Stomach (tissue), 4 donors: ENCODE measurements at regions not wholly inside any gene's neighbourhood (a gene's known extent, or its start where the extent isn't known, plus 50 kb on each side); places are given as distances from the start of the nearest gene placed in this dataset.
"Not testable (repeated sequence)": the region's sequence is repeated elsewhere in the genome, so short reads cannot be mapped to it uniquely, and the experiment has no call there.

Source experiments
- EP300 ChIP-seq: sonication (generic); formaldehyde crosslinking; IDR thresholded peaks from one replicate; pipeline ENCODE4 v1.6.1; 2017; ENCODE audit warnings: antibody characterized with exemption
- POLR2A ChIP-seq, 4 donors: fragments of 450-650 bp; IDR thresholded peaks; one replicate each; pipeline ENCODE4 v1.6.1; 2016; ENCODE audit warnings: antibody characterized with exemption in 4 of 4, control low read depth in 2 of 4, mild to moderate bottlenecking in 1 of 4, moderate library complexity in 1 of 4
- POLR2AphosphoS5 ChIP-seq, 3 donors: sonication (generic); formaldehyde crosslinking; IDR thresholded peaks; one replicate each; pipeline ENCODE4 v1.6.1; 2016; ENCODE audit warnings: antibody characterized with exemption in 3 of 3
- TF ChIP-seq, protein P1 (sequence below), 7 experiments: fragments of 450-650 bp in 4 of 7; fragments of 200-600 bp in 3 of 7; sonication (generic) in 3 of 7; IDR thresholded peaks; one replicate each; pipeline ENCODE4 v1.5.1; 2016 to 2019; ENCODE audit warnings: antibody characterized with exemption in 7 of 7, control low read depth in 2 of 7, mild to moderate bottlenecking in 1 of 7

DNA sequence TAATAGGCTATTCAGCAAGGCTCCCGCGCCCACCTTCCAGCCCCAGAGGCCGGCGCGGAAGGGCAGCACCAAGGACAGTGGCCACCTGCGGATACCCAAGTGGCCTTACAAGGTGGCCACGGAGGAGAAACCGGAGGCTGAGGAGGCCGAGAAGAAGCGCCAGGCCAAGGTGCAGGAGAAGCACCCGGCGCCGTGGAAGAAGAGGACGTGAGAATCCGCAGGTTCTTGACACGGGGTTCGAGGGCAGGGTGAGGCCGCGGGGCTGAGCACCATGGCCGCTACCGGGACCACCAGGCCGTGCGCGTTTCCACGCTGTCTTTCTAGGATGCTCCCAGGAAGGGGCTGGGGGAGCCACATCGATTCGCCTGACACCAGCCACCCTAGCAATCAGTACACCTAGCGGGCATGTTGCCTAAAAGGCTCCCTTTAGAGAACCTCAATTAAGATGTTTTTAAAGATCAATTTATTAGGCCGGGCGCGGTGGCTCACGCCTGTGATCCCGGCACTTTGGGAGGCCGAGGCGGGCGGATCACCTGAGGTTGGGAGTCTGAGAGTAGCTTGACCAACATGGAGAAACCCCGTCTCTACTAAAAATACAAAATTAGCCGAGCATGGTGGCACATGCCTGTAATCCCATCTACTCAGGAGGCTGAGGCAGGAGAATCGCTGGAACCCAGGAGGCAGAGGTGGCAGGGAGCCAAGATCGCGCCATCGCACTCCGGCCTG, 134.3 kb upstream of the OR4C13 start:
- TF ChIP-seq, protein P1, sequence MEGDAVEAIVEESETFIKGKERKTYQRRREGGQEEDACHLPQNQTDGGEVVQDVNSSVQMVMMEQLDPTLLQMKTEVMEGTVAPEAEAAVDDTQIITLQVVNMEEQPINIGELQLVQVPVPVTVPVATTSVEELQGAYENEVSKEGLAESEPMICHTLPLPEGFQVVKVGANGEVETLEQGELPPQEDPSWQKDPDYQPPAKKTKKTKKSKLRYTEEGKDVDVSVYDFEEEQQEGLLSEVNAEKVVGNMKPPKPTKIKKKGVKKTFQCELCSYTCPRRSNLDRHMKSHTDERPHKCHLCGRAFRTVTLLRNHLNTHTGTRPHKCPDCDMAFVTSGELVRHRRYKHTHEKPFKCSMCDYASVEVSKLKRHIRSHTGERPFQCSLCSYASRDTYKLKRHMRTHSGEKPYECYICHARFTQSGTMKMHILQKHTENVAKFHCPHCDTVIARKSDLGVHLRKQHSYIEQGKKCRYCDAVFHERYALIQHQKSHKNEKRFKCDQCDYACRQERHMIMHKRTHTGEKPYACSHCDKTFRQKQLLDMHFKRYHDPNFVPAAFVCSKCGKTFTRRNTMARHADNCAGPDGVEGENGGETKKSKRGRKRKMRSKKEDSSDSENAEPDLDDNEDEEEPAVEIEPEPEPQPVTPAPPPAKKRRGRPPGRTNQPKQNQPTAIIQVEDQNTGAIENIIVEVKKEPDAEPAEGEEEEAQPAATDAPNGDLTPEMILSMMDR (IDR thresholded peaks at IDR 0.05) = not testable (repeated sequence)
- TF ChIP-seq POLR2A (IDR thresholded peaks at IDR 0.05); POLR2AphosphoS5 (IDR thresholded peaks at IDR 0.05); EP300: not testable (repeated sequence)
